ENCODE measurements at regions not wholly inside any gene's neighbourhood (a gene's known extent, or its start where the extent isn't known, plus 50 kb on each side); places are given as distances from the start of the nearest gene placed in this dataset.
"Not testable (repeated sequence)": the region's sequence is repeated elsewhere in the genome, so short reads cannot be mapped to it uniquely, and the experiment has no call there.

GRCh38 chr14:30054201-30054600 is 126.6 kb upstream of the PRKD1 start:
- no peak for DNase-seq (ENCODE audit: low read depth)
- in situ Hi-C loops (cut with HindIII; ENCODE audit: low pct_unique_long_range_greater_than_20kb, low sequenced_read_pairs) = no loop called here

GRCh38 chr14:30058401-30058800 is 130.8 kb upstream of the PRKD1 start:
- in situ Hi-C loops (cut with HindIII; ENCODE audit: low pct_unique_long_range_greater_than_20kb, low sequenced_read_pairs) = no loop called here

GRCh38 chr14:30063746-30064145 is 136.1 kb upstream of the PRKD1 start:
- in situ Hi-C loops (cut with HindIII; ENCODE audit: low pct_unique_long_range_greater_than_20kb, low sequenced_read_pairs) = no loop called here

More at GRCh38 chr14:30058401-30058800, 130.8 kb upstream of the PRKD1 start:
- DNase-seq (ENCODE audit: low read depth) = no peak

GRCh38 chr14:30064454-30064853 is 136.8 kb upstream of the PRKD1 start:
- DNase-seq (ENCODE audit: low read depth) = no peak
- in situ Hi-C loops (cut with HindIII; ENCODE audit: low pct_unique_long_range_greater_than_20kb, low sequenced_read_pairs) = no loop called here

More at GRCh38 chr14:30063746-30064145, 136.1 kb upstream of the PRKD1 start:
- no peak for DNase-seq (ENCODE audit: low read depth)

GRCh38 chr14:30069536-30069935 is 141.9 kb upstream of the PRKD1 start:
- in situ Hi-C loops (cut with HindIII; ENCODE audit: low pct_unique_long_range_greater_than_20kb, low sequenced_read_pairs) = no loop called here

GRCh38 chr14:30072454-30072853 is 144.8 kb upstream of the PRKD1 start:
- DNase-seq (ENCODE audit: low read depth); in situ Hi-C loops (cut with HindIII; ENCODE audit: low pct_unique_long_range_greater_than_20kb, low sequenced_read_pairs): not testable (repeated sequence)

More at GRCh38 chr14:30069536-30069935, 141.9 kb upstream of the PRKD1 start:
- no peak for DNase-seq (ENCODE audit: low read depth)

GRCh38 chr14:30077946-30078345 is 150.3 kb upstream of the PRKD1 start:
- in situ Hi-C loops (cut with HindIII; ENCODE audit: low pct_unique_long_range_greater_than_20kb, low sequenced_read_pairs) = no loop called here
- DNase-seq (ENCODE audit: low read depth) = no peak

GRCh38 chr14:30078811-30079402 is 151.3 kb upstream of the PRKD1 start:
- in situ Hi-C loops (cut with HindIII; ENCODE audit: low pct_unique_long_range_greater_than_20kb, low sequenced_read_pairs) = no loop called here
- no peak for DNase-seq (ENCODE audit: low read depth)

- no peak for DNase-seq (ENCODE audit: low read depth)
- in situ Hi-C loops (cut with HindIII; ENCODE audit: low pct_unique_long_range_greater_than_20kb, low sequenced_read_pairs) = no loop called here
Observed at GRCh38 chr14:30082486-30082885, 154.8 kb upstream of the PRKD1 start.

- in situ Hi-C loops (cut with HindIII; ENCODE audit: low pct_unique_long_range_greater_than_20kb, low sequenced_read_pairs) = no loop called here
Observed at GRCh38 chr14:30084811-30085210, 157.2 kb upstream of the PRKD1 start.

GRCh38 chr14:30085943-30086342 is 158.3 kb upstream of the PRKD1 start:
- no peak for DNase-seq (ENCODE audit: low read depth)
- in situ Hi-C loops (cut with HindIII; ENCODE audit: low pct_unique_long_range_greater_than_20kb, low sequenced_read_pairs) = no loop called here

More at GRCh38 chr14:30084811-30085210, 157.2 kb upstream of the PRKD1 start:
- no peak for DNase-seq (ENCODE audit: low read depth)

GRCh38 chr14:30088620-30089019 is 161.0 kb upstream of the PRKD1 start:
- DNase-seq (ENCODE audit: low read depth) = no peak
- in situ Hi-C loops (cut with HindIII; ENCODE audit: low pct_unique_long_range_greater_than_20kb, low sequenced_read_pairs) = no loop called here

- no peak for DNase-seq (ENCODE audit: low read depth)
- in situ Hi-C loops (cut with HindIII; ENCODE audit: low pct_unique_long_range_greater_than_20kb, low sequenced_read_pairs) = no loop called here
Observed at GRCh38 chr14:30108975-30109700, 181.5 kb upstream of the PRKD1 start.

- DNase-seq (ENCODE audit: low read depth) = no peak
- in situ Hi-C loops (cut with HindIII; ENCODE audit: low pct_unique_long_range_greater_than_20kb, low sequenced_read_pairs) = no loop called here
Observed at GRCh38 chr14:30114051-30114450, 186.4 kb upstream of the PRKD1 start.

- in situ Hi-C loops (cut with HindIII; ENCODE audit: low pct_unique_long_range_greater_than_20kb, low sequenced_read_pairs) = no loop called here
Observed at GRCh38 chr14:30115756-30116155, 188.1 kb upstream of the PRKD1 start.

GRCh38 chr14:30118992-30119640 is 191.5 kb upstream of the PRKD1 start:
- DNase-seq (ENCODE audit: low read depth) = no peak
- in situ Hi-C loops (cut with HindIII; ENCODE audit: low pct_unique_long_range_greater_than_20kb, low sequenced_read_pairs) = no loop called here

More at GRCh38 chr14:30115756-30116155, 188.1 kb upstream of the PRKD1 start:
- DNase-seq (ENCODE audit: low read depth) = no peak

GRCh38 chr14:30125322-30125979 is 197.8 kb upstream of the PRKD1 start:
- in situ Hi-C loops (cut with HindIII; ENCODE audit: low pct_unique_long_range_greater_than_20kb, low sequenced_read_pairs) = no loop called here
- no peak for DNase-seq (ENCODE audit: low read depth)

GRCh38 chr14:30129807-30130206 is 202.2 kb upstream of the PRKD1 start:
- in situ Hi-C loops (cut with HindIII; ENCODE audit: low pct_unique_long_range_greater_than_20kb, low sequenced_read_pairs) = no loop called here
- no peak for DNase-seq (ENCODE audit: low read depth)

GRCh38 chr14:30131581-30132097 is 204.0 kb upstream of the PRKD1 start:
- DNase-seq (ENCODE audit: low read depth) = no peak
- in situ Hi-C loops (cut with HindIII; ENCODE audit: low pct_unique_long_range_greater_than_20kb, low sequenced_read_pairs) = no loop called here

Data from Caki2 (cell line).